Kidney (tissue), 13 donors: ENCODE measurements at regions not wholly inside any gene's neighbourhood (a gene's known extent, or its start where the extent isn't known, plus 50 kb on each side); places are given as distances from the start of the nearest gene placed in this dataset.

Experiments used
- DNase-seq, 5 donors: peaks; one replicate each; pipeline ENCODE4 v3.0.0-alpha.2; 2013 to 2020
- FAIRE-seq: peaks from 2 replicates; lab custom pipeline; 2012; peaks lifted over from hg19 to GRCh38; lab: Jason Lieb, UNC
- H3K27ac ChIP-seq, 2 donors: one replicate each; pipeline ENCODE4 v1.7.0; 2013; ENCODE audit warnings: low read depth in 2 of 2, low read length in 2 of 2, inconsistent platforms in 1 of 2
- H3K27me3 ChIP-seq: one replicate; pipeline ENCODE4 v1.7.1; 2013; ENCODE audit warnings: low read length, inconsistent platforms; ENCODE audit not compliant: control insufficient read depth, insufficient read depth
- H3K36me3 ChIP-seq, 3 donors: one replicate each; pipeline versions ENCODE4 v1.7.0 to v1.7.1; 2013; ENCODE audit warnings: low read length in 3 of 3, control low read depth in 1 of 3, inconsistent platforms in 1 of 3; ENCODE audit not compliant: insufficient read depth in 3 of 3, control insufficient read depth in 2 of 3
- H3K4me1 ChIP-seq, 3 donors: one replicate each; pipeline versions ENCODE4 v1.7.0 to v1.7.1; 2013; ENCODE audit warnings: low read length in 3 of 3, inconsistent platforms in 1 of 3, low read depth in 1 of 3; ENCODE audit not compliant: control insufficient read depth in 2 of 3, insufficient read depth in 2 of 3
- H3K4me3 ChIP-seq, 3 donors: one replicate each; pipeline versions ENCODE4 v1.7.0 to v1.8.1; 2013; ENCODE audit warnings: low read length in 3 of 3, control low read depth in 1 of 3, inconsistent platforms in 1 of 3
- H3K9ac ChIP-seq, 3 donors: one replicate each; pipeline versions ENCODE4 v1.7.0 to v1.7.1; 2013; ENCODE audit warnings: low read length in 3 of 3, control low read depth in 1 of 3, inconsistent platforms in 1 of 3
- H3K9me3 ChIP-seq, 3 donors: one replicate each; pipeline versions ENCODE4 v1.7.0 to v1.7.1; 2013; ENCODE audit warnings: low read length in 3 of 3, control low read depth in 1 of 3, inconsistent platforms in 1 of 3; ENCODE audit not compliant: control insufficient read depth in 2 of 3, insufficient read depth in 1 of 3
- intact Hi-C: fragments of 100-400 bp; cut with DNase I; formaldehyde crosslinking; loops from one replicate; pipeline ENCODE4 v1.11.1; 2022
- TF ChIP-seq, protein P1 (sequence below): IDR thresholded peaks from 3 replicates; pipeline ENCODE4 v1.5.1; 2012; ENCODE audit warnings: mild to moderate bottlenecking, moderate library complexity, borderline replicate concordance; ENCODE audit not compliant: insufficient read depth; ENCODE audit errors: extremely low read depth
- donor health status: control.
- donor health status: control.
- donor health status: control.
- donor health status: control.
- donor health status: control.
- donor health status: DM: yes; HTN: yes; CAD: no.
- donor health status: Normal renal cell carcinoma (clear cell type).

DNA sequence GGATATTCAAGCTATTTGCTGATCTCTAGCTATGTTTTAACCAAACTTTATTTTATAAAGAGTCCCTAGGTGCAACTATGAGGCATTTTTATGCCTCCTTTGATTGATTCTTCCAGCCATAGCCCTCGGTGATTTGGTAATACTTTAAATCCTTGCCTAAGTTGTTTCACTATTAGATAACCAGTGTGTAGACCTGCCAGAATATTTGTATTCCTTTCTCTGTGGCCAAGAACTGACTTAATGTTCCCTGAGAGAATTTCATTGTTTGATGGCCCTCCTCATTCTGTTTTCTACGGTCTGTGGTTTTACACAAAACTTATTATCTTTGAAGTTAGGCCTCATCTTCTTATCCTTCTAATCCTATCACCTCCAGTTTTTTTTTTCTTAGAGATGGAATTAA is 109.7 kb upstream of the MDGA2 start:
- Histone ChIP-seq H3K27ac (no peak overlapping the region), H3K9me3 (no peaks in the 10 kb centered on the region), H3K4me3 (no peak overlapping the region), H3K36me3 (no peaks in the 10 kb centered on the region), H3K9ac (no peak overlapping the region), H3K27me3 (no peaks in the 10 kb centered on the region), H3K4me1 (no peaks in the 10 kb centered on the region)
- FAIRE-seq (no peak), DNase-seq (no peak)
- TF ChIP-seq, protein P1, sequence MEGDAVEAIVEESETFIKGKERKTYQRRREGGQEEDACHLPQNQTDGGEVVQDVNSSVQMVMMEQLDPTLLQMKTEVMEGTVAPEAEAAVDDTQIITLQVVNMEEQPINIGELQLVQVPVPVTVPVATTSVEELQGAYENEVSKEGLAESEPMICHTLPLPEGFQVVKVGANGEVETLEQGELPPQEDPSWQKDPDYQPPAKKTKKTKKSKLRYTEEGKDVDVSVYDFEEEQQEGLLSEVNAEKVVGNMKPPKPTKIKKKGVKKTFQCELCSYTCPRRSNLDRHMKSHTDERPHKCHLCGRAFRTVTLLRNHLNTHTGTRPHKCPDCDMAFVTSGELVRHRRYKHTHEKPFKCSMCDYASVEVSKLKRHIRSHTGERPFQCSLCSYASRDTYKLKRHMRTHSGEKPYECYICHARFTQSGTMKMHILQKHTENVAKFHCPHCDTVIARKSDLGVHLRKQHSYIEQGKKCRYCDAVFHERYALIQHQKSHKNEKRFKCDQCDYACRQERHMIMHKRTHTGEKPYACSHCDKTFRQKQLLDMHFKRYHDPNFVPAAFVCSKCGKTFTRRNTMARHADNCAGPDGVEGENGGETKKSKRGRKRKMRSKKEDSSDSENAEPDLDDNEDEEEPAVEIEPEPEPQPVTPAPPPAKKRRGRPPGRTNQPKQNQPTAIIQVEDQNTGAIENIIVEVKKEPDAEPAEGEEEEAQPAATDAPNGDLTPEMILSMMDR = no peak
- intact Hi-C loops = no loop called here

- H3K4me1 ChIP-seq = no peaks in the 10 kb centered on the region
- no peaks in the 10 kb centered on the region for H3K36me3 ChIP-seq
- no peaks in the 10 kb centered on the region for H3K27me3 ChIP-seq
- no peaks in the 10 kb centered on the region for H3K9me3 ChIP-seq
- intact Hi-C loops = no loop called here
- H3K4me3 ChIP-seq = no peak overlapping the region
- FAIRE-seq (no peak), DNase-seq (no peak)
- H3K9ac ChIP-seq = no peak overlapping the region
- TF ChIP-seq, protein P1 = no peak
- no peak overlapping the region for H3K27ac ChIP-seq
Observed at GRCh38 chr14:47778631-47779030, 103.2 kb upstream of the MDGA2 start.

GRCh38 chr14:47772652-47773051 is 97.2 kb upstream of the MDGA2 start:
- no peaks in the 10 kb centered on the region for H3K9me3 ChIP-seq

More at GRCh38 chr14:47772652-47773051, 97.2 kb upstream of the MDGA2 start:
- no peak overlapping the region for H3K9ac ChIP-seq
- H3K27ac ChIP-seq = no peak overlapping the region
- H3K4me1 ChIP-seq = no peaks in the 10 kb centered on the region
- FAIRE-seq (no peak), DNase-seq (no peak)
- intact Hi-C loops = no loop called here
- no peak overlapping the region for H3K4me3 ChIP-seq
- TF ChIP-seq, protein P1 = no peak
- H3K27me3 ChIP-seq = no peaks in the 10 kb centered on the region
- no peaks in the 10 kb centered on the region for H3K36me3 ChIP-seq
